HG03280 (cell line): ENCODE measurements at regions not wholly inside any gene's neighbourhood (a gene's known extent, or its start where the extent isn't known, plus 50 kb on each side); places are given as distances from the start of the nearest gene placed in this dataset.

Experiments used
- ATAC-seq: cut with Tn5 transposase; IDR thresholded peaks from one replicate; pipeline ENCODE4 v1.9.1; 2021; ENCODE audit warnings: mild to moderate bottlenecking, moderate library complexity; ENCODE audit not compliant: unreplicated experiment

DNA sequence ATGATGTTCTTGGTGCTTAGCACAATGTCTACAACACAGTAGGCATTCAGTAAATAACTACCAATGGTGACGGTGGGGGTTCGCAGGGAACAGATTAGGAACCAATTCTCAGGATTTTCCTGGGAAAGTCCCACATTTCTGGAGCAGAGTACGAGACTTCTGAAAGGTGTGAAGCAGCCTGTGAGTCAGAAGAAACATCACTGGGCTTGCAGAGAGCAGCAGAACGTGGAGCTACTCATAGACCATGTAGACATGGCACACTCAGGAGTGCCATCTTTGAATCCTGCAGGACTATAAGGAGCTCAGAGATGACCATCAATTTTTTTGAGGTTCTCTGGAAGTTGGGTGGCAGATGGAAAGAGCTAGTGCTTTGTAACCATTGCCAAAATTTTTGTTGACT is 106.6 kb upstream of the ANKRD55 start:
- ATAC-seq: no peak

DNA sequence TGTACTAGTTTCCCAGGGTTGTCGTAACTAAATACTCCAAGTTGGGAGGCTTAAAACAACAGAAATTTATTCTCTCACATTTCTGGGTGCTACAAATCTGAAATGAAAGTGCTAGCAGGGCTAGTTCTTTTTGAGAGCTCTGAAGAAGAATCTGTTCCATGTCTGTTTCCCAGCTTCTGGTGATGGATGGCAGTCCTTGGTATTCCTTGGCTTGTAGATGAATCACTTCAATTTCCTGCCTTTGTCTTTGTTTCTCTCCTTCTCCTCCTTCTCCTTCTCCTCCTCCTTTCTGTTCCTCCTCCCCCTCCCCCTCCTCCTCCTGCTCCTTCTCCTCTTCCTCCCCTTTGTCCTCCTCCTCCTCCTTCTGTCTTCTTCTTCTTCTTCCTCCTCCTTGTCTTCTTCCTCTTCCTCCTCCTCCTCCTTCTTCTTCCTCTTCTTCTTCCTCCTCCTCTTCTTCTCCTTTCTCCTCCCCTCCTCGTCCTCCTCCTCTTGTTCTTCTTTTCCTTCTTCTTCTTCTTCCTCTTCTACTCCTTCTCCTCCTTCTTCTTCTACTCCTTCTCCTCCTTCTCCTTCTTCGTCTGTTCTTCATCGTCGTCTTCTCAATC is 104.7 kb upstream of the ANKRD55 start:
- ATAC-seq: no peak

DNA sequence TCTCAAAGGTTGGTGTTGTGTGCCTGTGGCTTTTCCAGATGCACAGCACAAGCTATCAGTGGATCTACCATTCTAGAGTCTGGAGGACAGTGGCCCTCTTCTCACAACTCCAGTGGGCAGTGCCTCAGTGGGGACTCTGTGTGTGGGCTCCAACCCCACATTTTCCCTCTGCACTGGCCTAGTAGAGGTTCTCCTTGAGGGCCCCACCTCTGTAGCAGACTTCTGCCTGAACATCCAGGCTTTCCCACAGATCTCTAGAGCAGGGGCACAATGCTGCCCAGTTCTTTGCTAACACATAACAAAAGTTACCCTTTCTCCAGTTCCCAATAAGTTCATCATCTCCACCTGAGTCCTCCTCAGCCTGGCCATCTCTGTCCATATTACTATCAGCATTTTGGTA is 102.1 kb upstream of the ANKRD55 start:
- ATAC-seq: no peak

DNA sequence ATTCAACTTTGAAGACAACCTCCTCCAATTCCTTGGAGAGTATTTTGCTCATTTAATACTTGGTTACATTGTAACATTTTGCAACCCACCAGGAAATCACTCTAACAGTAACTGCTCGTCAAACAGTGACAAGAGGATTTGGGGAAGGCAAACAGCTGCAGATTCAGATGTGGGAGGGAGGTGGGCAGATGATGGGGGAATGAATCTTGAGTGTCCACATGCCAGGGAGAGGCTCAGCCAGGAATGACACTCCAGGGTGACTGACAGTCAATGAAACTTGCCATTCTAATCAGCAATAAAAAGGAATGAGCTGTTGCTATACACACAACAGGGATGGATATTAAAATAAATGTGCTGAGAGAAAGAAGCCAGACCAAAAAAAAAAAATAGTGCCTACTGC is 97.7 kb upstream of the ANKRD55 start:
- no peak for ATAC-seq

DNA sequence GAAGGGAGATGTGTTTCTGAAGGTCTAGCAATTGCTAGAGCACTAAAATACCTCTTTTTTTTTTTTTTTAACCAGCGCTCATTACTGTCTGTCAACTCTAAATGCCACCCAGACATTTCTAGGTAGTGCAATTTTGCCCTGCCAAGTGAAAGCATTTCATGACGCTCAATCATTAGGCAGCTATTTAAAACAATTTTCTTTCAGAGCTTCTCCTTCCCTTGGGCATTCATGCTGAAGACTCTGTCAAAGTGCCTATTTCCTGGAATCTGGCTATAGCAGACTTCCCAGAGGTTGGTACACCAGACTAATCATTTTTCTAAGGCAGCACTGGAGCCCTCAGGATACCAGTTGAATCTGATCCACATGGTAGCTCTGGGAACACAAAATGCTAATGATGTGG is 97.0 kb upstream of the ANKRD55 start:
- no peak for ATAC-seq

DNA sequence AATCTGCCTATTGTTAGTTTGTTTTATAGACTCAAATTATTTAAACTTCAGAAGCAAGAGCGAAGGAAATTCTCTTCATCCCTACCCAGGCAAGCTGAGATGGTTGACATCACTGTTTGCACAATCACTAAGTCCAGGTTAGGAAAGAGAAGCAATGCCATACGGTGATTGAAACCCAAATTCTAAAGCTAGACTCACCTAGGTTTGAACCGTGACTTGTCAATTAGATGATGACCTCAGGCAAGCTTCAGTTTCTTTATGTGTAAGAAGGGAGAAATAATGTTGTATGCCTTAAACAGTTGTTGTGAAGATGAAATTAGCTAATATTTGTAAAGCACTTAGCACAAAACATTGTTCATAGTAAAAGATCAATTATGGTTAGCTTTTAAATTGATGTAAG is 96.5 kb upstream of the ANKRD55 start:
- ATAC-seq: peak; percentile 67

DNA sequence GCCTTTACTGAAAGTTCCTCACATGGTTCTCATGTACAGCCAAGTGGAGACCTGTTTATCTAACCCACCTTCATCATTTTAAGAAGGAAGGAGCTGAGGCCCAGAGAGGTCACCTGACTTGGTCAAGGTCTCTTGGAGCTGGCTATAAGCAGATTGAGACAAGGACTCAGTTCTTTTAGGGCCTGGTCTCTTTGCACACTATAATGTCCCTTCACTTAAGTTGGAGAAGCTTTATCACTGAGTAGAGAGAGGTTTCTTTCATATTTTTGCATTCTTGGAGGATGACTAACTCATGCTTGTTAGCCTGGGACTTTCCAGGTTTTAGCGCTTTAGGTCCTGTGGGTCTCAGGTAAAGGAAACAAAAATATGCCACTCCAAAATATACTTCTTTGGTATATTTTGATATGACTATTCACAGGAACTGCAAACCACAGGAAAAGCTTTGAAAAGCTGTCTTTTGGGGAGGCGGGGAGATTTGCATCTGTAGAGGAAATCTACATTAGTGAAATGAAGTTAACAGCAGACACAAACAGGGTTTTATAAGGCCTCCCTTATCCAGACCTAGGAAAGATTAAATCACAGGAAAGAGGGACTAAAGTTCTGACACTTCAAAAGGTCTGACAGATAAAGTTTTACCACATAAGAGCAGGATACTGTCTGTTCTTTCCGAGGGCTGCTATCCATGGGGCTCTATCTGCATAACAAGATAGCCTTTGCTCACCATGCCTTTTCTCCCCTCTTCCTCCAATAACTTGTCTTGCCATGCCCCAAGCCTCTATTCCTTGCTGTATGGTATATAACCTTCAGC is 95.8 kb upstream of the ANKRD55 start:
- no peak for ATAC-seq

DNA sequence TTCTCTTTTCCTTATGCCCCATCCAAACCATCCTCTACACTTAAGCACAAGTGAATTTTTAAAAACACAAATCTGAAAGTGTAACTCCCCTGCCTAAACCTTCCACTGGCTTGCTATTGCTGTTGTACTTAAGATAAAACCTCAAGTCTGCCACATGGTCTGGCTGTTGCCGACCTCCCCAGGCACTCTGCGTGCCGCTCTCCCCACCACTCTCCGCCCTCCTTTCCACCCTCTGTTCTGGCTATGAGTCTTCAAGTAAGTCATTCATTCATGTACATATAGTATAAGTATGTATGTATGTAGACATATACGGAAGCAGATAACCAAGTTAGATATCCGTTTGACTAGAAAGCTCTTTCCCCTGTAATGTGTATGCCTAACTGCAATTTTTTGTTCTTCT is 94.7 kb upstream of the ANKRD55 start:
- ATAC-seq: no peak

DNA sequence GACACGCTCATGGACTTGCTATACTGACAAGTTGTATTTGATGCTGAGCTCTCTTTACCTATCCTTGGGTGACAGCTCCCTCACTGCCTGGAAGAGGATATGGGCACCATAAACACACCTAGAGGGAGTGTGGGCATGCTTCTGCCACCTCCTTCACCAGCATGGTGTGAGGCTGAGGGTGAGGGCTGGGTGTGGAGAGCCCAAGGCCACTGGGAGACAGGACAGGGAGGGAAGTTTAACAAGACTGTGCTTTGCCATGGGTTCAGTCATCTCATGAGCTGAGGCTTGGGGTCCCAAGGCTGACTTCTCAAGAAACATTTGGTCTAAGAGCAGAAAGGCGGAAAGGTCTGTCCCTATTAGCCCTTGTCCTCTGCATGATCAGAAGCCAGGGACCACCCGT is 93.6 kb upstream of the ANKRD55 start:
- ATAC-seq: no peak

DNA sequence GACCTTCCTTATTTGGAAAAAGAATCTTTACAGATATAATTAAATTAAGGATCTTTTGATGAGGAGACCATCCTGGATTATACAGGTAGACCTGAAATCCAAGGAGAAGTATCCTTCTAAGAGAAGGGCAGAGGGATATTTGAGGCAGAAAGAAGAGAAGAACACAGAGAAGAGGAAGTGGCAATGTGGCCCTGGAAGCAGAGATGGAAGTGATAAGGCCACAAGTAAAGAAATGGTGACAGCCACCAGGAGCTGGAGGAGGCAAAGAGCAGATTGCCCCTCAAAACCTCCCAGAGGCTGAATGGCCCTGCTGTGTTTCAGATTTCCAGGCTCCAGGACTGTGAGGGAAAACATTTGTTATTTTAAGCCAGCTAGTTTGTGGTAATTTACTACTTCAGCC is 93.0 kb upstream of the ANKRD55 start:
- no peak for ATAC-seq

DNA sequence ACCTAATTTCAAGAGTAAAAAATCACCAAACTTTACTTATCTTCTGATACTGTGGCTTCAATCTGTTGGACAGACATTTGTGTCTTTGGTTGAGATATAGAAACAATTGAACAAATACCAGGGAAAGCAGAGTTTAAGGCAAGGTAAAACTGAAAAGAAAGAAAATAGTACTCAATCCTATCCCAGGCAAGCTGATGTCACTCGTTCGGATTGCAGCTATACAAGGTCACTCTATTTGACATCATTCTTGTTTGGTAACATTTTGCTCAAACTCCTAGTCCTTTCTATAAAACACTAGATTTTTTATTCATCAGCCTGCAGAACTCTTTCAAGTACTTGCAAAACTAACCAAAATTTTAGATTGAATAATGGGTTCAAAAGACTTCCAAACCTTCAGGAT is 91.9 kb upstream of the ANKRD55 start:
- no peak for ATAC-seq

DNA sequence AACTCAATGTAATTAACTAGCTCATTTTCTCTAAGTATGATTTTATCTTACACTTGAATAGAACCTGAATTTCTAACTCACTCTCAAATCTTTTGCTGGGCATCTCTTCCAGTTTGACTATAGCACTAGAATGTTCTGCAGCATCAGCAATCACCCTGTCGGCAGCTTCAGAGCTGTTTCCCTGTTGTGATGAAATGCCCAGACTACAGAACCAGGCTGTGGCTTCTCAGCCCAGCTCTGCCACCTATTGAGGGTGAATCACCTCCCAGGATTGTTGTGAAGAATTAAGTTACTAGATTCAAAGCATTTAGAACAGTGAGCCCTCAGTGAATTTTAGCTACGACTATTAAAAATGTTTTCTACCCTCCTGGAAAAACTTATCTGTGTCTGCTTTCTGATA is 90.4 kb upstream of the ANKRD55 start:
- ATAC-seq: no peak

DNA sequence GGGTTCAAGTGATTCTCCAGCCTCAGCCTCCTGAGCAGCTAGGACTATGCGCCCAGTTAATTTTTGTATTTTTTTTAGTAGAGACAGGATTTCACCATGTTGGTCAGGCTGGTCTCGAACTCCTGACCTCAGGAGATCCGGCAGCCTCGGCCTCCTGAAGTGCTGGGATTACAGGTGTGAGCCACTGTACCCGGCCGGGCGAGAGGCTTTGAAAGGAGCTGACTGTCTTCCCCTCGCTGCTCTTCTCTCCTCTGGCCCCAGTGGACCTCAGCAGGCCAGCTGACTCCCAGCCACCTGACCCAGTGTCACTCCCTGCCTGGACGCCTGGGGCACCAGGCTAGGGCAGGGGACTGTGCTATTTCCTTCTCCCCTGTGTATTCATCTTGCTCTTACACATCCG is 89.5 kb upstream of the ANKRD55 start:
- ATAC-seq: no peak

DNA sequence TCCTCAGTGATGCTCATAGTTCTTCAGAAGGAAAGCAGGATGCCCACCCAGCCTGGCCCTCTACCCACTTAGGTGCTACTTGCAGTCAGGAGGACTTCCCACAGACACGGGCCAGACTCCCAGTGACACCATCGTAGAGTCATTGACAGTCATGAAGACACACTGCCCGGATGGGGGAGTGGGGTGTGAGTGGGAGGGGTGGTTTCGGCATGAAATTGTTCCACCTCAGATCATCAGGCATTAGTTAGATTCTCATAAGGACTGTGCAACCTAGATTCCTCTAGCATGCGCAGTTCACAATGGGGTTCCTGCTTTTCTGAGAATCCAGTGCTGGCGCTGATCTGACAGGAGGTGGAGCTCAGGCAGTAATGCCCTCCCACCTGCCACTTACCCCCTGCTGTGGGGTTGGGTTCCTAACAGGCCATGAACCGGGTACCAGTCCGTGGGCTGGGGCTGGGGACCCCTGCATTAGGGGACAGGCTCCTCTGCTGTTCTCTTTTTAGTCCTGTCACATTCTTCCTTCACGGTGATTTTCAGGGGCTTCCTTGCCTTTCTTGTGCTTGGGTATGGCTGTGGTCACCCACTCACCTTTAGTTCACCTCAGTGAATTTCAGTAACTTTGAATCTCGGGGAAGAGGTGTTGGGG is 88.2 kb upstream of the ANKRD55 start:
- ATAC-seq: no peak

DNA sequence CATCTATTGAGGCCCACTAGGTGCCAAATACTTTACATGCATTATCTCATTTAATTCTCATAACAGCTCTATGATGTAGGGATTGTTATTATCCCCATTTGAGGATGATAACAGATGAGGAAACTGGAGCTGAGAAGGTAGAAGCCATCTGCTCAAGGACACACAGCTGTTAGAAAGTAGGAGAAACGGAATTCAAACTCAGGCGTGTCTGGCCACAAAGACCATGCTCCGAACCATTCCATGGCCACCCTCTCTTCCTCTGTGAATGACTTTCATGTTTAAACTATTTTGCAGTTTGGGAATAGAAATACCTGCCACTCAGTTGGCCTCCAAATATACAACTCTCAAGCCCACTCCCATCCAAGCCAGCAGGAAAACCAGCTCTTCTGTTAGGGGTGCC is 87.6 kb upstream of the ANKRD55 start:
- no peak for ATAC-seq

DNA sequence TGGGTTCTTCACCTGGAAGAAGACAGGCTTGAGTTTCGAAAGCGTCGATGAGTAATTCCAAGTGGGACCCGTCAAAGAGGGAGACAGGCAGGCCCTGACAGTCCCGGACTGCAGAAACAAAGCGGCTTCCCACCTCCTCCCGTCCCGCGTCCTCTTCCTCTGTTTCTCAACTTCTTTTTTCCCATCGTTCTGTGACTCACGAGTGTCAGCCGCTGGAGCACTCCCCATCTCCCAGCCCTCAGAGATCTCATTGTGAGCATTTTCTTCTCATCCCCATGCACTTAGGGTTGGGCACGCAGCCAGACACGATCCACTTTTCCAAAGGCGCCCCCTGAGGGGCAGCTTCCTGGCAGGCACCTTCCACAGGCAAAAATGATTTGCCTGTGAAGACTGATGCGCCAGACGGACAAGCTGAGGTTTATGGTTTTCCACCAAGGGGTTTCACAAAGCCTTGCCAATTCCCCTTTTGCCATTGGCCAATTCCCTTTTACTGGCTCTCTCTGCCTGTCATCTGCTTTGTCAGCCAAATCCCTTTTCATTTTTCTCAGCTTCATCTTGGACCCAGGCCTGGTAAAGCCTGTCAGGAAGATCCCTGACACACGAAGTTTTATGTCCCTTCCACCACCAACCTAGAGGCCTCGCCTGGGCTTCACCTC is 86.5 kb upstream of the ANKRD55 start:
- no peak for ATAC-seq

DNA sequence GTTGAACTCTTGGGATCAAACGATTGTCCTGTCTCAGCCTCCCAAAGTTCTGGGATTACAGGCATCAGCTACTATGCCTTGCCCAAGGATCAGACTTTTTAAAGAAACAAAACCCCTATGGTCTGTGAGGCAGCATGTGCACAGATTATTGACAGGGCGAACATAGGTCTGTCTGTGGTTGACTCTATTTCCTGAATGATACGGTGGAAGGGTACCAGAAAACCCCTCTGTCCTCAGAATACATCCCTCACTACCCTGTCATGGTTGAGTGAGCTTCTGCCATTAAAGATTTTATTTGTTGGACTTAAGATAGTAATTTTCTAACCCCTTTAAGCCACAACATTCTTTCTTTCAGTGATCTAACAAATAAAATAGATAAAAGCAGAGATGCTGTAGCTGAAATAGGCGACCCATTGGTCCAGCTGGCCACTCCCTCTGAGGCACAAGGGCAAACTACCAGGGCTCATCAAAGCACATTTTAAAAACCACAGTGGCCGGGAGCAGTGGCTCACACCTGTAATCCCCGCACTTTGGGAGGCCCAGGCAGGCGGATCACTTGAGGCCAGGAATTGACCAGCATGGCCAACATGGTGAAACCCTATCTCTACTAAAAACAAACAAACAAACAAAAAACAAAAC is 84.9 kb upstream of the ANKRD55 start:
- ATAC-seq: no peak

DNA sequence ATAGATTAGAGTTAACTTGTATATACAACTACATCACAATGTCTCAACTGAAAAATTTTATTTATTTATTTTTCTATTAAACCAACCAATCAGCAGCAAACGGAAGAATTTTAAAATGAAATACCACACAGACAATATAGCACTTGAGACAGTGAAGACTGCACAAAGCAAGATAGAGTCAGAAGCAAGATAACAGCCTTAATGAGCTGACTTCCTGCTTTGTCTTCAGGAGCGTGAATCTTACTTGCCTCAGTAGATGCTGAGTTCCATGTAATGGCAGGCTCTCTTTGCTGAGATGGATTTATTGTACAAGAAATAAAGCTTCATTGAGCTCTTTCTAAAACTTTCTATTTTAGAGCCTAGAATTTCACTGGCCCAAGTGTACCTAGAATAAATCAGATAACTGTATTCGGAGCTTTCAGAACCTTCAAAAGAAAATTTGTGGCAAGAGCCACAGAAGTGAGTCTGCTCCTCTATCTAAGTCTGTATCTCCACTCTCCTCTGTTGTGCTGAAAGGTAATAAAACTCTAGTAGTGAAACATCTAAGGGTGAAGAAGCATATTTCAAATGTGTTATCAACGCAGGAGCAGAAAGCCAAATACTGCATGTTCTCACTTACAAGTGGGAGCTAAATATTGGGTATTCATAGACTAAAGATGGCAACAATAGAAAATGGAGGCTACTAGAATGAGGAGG is 83.3 kb upstream of the ANKRD55 start:
- no peak for ATAC-seq

DNA sequence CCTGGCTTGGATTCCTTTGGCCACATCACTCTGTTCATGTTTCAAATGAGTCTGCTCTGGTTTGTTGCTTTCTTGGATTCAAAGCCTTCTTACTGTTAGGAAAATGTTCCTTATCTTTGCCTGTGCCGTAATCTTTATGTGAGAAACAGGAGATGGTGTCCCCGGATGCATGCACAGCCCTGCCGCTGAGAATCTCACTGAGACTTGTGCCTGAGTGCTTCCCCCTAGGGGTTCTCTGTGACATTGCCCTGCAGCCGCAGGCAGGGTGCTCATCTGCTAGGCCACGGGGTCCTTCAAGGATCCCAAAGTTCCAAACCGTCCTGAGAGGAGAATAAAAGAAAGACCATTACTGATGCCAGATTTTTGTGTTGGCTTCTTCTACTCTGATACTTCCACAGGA is 81.4 kb upstream of the ANKRD55 start:
- ATAC-seq: no peak

DNA sequence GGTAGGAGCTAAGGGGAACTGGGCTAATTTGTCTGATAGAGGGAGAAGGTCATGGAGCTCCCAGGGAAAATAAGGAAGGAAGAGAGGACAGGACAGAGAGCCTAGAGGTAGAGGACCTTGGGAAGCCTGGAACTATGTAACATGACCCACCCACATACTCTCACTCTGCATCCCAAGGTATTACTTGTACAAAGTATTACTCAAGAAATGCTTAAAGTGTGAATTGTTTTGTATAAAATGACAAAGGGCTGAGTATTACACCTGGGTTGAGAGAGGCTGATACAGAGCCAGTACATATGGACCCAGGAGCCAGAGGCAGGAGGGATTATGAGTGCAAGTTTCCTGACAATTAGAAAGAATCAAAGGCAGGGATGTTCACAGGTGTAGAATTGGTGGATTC is 80.5 kb upstream of the ANKRD55 start:
- ATAC-seq: no peak

DNA sequence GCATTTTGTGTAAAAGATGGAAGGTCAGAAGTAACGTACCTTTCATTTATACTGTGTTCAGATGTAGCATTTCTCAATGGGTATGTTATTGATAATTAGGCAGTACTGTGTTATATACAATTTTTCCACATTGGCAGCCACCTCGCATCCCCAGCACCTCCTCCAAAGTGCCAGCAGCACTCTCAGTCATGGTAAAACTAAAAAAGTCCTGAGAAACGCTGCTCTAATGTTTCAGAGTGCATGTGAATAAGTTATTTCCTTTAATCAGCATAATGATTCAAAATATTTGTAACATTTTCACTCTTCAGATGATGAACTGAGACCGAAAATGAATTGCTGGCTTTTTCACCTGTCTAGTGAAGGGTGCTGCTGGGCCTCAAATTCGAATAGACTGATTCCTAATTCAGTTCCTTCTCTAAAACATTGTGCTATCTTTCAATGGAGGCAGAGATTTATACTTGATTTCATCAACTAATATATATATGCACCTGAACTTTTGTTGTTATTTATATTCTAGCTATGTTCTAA is 79.9 kb upstream of the ANKRD55 start:
- ATAC-seq: no peak
